Natural killer cell (primary cell): ENCODE measurements at regions not wholly inside any gene's neighbourhood (a gene's known extent, or its start where the extent isn't known, plus 50 kb on each side); places are given as distances from the start of the nearest gene placed in this dataset.

ENCODE experiments used
- ATAC-seq, 3 donors: fragments of 150-1000 bp in 2 of 3; fragments of 200-7000 bp in 1 of 3; cut with Tn5 transposase; 1 replicate in 1 of 3; 2 replicates in 2 of 3; pipeline ENCODE4 v1.10.0; 2021; ENCODE audit warnings: mild to moderate bottlenecking in 2 of 3, moderate library complexity in 2 of 3
- DNase-seq, 2 donors: peaks; one replicate each; pipeline versions ENCODE4 v3.0.0 to v3.0.0-alpha.2; 2013 to 2021; ENCODE audit warnings: mixed read lengths in 1 of 2
- H3K27ac ChIP-seq: one replicate; pipeline ENCODE4 v1.5.1; 2013; ENCODE audit warnings: mild to moderate bottlenecking, low read length
- H3K27me3 ChIP-seq: one replicate; pipeline ENCODE4 v1.6.1; 2013; ENCODE audit warnings: low read length; ENCODE audit not compliant: control insufficient read depth, insufficient read depth
- H3K36me3 ChIP-seq: one replicate; pipeline ENCODE4 v1.6.1; 2013; ENCODE audit warnings: low read length; ENCODE audit not compliant: control insufficient read depth, insufficient read depth
- H3K4me1 ChIP-seq: one replicate; pipeline ENCODE4 v1.6.1; 2013; ENCODE audit warnings: low read length; ENCODE audit not compliant: control insufficient read depth, insufficient read depth
- H3K4me3 ChIP-seq: one replicate; pipeline ENCODE4 v1.5.1; 2013; ENCODE audit warnings: low read length
- H3K9me3 ChIP-seq: one replicate; pipeline ENCODE4 v1.6.1; 2013; ENCODE audit warnings: low read length; ENCODE audit not compliant: control insufficient read depth, insufficient read depth
- H3K27ac Mint-ChIP-seq, 2 donors: one replicate each; pipeline ENCODE4 v1.8.0; 2022; ENCODE audit warnings: mild to moderate bottlenecking in 2 of 2, mixed read lengths in 2 of 2, moderate library complexity in 1 of 2
- H3K27me3 Mint-ChIP-seq, 2 donors: one replicate each; pipeline ENCODE4 v1.8.0; 2022; ENCODE audit warnings: low read depth in 2 of 2, mixed read lengths in 2 of 2
- H3K36me3 Mint-ChIP-seq: one replicate; pipeline ENCODE4 v1.8.0; 2022; ENCODE audit warnings: mixed read lengths
- H3K4me1 Mint-ChIP-seq, 2 donors: one replicate each; pipeline ENCODE4 v1.8.0; 2022; ENCODE audit warnings: mixed read lengths in 2 of 2
- H3K4me3 Mint-ChIP-seq: one replicate; pipeline ENCODE4 v1.8.0; 2022; ENCODE audit warnings: mild to moderate bottlenecking, moderate library complexity, mixed read lengths
- H3K9me3 Mint-ChIP-seq, 2 donors: one replicate each; pipeline ENCODE4 v1.8.0; 2022; ENCODE audit warnings: mixed read lengths in 2 of 2
- CTCF ChIP-seq: fragments of 200-600 bp; IDR thresholded peaks from one replicate; pipeline ENCODE4 v1.8.0; 2022; ENCODE audit warnings: antibody characterized with exemption
- WGBS: methylation state at CpG from one replicate; pipeline ENCODE4 v1.1.7; 2013; ENCODE audit warnings: missing lambda C conversion rate; ENCODE audit not compliant: insufficient coverage; 5-methylcytosine and 5-hydroxymethylcytosine counted together
- intact Hi-C: fragments of 100-400 bp; cut with micrococcal nuclease; formaldehyde crosslinking; loops from one replicate; pipeline ENCODE4 v1.14.2; 2022

- H3K36me3 Mint-ChIP-seq = no peaks in the 10 kb centered on the region
- WGBS = 93% methylated on average over 2 of the region's 2 CpGs
- H3K27me3 Mint-ChIP-seq = no peaks in the 10 kb centered on the region
Observed at GRCh38 chr2:220175967-220176366, 548.5 kb downstream of the SLC4A3 start.

GRCh38 chr2:220178991-220179695 lies 551.7 kb downstream of the SLC4A3 start:
- Histone ChIP-seq H3K36me3 (no peaks in the 10 kb centered on the region), H3K27me3 (no peaks in the 10 kb centered on the region), H3K27ac (no peak overlapping the region), H3K9me3 (no peaks in the 10 kb centered on the region), H3K4me3 (no peak overlapping the region), H3K4me1 (no peaks in the 10 kb centered on the region)
- Mint-ChIP-seq H3K36me3 (no peaks in the 10 kb centered on the region), H3K4me3 (no peak overlapping the region), H3K27ac (no peak overlapping the region), H3K4me1 (no peaks in the 10 kb centered on the region), H3K27me3 (no peaks in the 10 kb centered on the region), H3K9me3 (peaks cover 8% of the 10 kb centered on the region in 2 donors)
- intact Hi-C loops = no loop called here
- 88% methylated on average over 6 of the region's 6 CpGs for WGBS
- ATAC-seq = no peak
- no peak for DNase-seq
- TF ChIP-seq CTCF = no peak

More at GRCh38 chr2:220175967-220176366, 548.5 kb downstream of the SLC4A3 start:
- H3K9me3 ChIP-seq = no peaks in the 10 kb centered on the region
- no peaks in the 10 kb centered on the region for H3K36me3 ChIP-seq
- H3K4me1 Mint-ChIP-seq = no peaks in the 10 kb centered on the region
- intact Hi-C loops = no loop called here
- H3K27ac Mint-ChIP-seq = no peak overlapping the region
- peak in 1 of 3 donors; percentile 39 for ATAC-seq
- no peak overlapping the region for H3K27ac ChIP-seq
- H3K9me3 Mint-ChIP-seq = peaks cover 4 to 5% of the 10 kb centered on the region in 2 donors
- DNase-seq = no peak
- no peaks in the 10 kb centered on the region for H3K27me3 ChIP-seq
- H3K4me3 ChIP-seq = no peak overlapping the region
- H3K4me1 ChIP-seq = no peaks in the 10 kb centered on the region
- no peak for TF ChIP-seq CTCF
- no peak overlapping the region for H3K4me3 Mint-ChIP-seq

- DNase-seq = no peak
- Histone ChIP-seq H3K36me3 (no peaks in the 10 kb centered on the region), H3K9me3 (no peaks in the 10 kb centered on the region), H3K27me3 (no peaks in the 10 kb centered on the region), H3K4me1 (no peaks in the 10 kb centered on the region), H3K27ac (no peak overlapping the region), H3K4me3 (no peak overlapping the region)
- no peaks in the 10 kb centered on the region for H3K27me3 Mint-ChIP-seq
- ATAC-seq = no peak
- TF ChIP-seq CTCF = no peak
- intact Hi-C loops = no loop called here
- H3K4me1 Mint-ChIP-seq = no peaks in the 10 kb centered on the region
- H3K9me3 Mint-ChIP-seq = peaks cover 4 to 5% of the 10 kb centered on the region in 2 donors
- 87% methylated on average over 1 of the region's 1 CpG for WGBS
- no peaks in the 10 kb centered on the region for H3K36me3 Mint-ChIP-seq
- no peak overlapping the region for H3K27ac Mint-ChIP-seq
- no peak overlapping the region for H3K4me3 Mint-ChIP-seq
Observed at GRCh38 chr2:220181165-220181564, 553.7 kb downstream of the SLC4A3 start.

GRCh38 chr2:220182790-220183189 lies 555.4 kb downstream of the SLC4A3 start:
- Histone ChIP-seq H3K4me1 (no peaks in the 10 kb centered on the region), H3K27ac (no peak overlapping the region), H3K9me3 (no peaks in the 10 kb centered on the region), H3K36me3 (no peaks in the 10 kb centered on the region), H3K4me3 (no peak overlapping the region), H3K27me3 (no peaks in the 10 kb centered on the region)
- TF ChIP-seq CTCF = no peak
- Mint-ChIP-seq H3K27me3 (no peaks in the 10 kb centered on the region), H3K4me1 (no peaks in the 10 kb centered on the region), H3K27ac (no peak overlapping the region), H3K9me3 (peaks cover 5 to 7% of the 10 kb centered on the region in 2 donors), H3K36me3 (no peaks in the 10 kb centered on the region), H3K4me3 (no peak overlapping the region)
- intact Hi-C loops = no loop called here
- WGBS = 96% methylated on average over 3 of the region's 3 CpGs
- ATAC-seq (no peak), DNase-seq (no peak)
